ENCODE measurements at regions not wholly inside any gene's neighbourhood (a gene's known extent, or its start where the extent isn't known, plus 50 kb on each side); places are given as distances from the start of the nearest gene placed in this dataset.

DNA sequence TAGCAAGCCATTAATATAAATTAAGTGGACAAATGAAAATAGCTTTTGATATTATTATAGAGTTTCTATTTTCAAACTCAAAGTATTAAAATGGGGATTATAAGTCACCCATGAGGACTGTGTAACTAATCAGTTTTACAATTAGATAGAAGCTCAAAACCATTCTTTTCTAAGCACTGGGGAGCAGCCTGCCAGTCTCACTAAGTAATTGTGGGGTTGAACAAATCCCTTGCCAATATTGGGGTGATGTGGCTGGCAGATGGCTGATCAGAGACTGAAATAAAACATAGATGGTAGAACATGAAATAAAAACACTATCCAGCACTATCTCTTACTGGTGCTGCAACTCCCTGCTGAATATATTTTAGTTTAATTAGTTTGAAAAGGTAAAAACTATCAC, 353.2 kb downstream of the FLRT2 start:
- no peak for TF ChIP-seq HDAC6 (IDR thresholded peaks at IDR 0.05; ENCODE audit: unreplicated experiment)
- TF ChIP-seq, protein P1, sequence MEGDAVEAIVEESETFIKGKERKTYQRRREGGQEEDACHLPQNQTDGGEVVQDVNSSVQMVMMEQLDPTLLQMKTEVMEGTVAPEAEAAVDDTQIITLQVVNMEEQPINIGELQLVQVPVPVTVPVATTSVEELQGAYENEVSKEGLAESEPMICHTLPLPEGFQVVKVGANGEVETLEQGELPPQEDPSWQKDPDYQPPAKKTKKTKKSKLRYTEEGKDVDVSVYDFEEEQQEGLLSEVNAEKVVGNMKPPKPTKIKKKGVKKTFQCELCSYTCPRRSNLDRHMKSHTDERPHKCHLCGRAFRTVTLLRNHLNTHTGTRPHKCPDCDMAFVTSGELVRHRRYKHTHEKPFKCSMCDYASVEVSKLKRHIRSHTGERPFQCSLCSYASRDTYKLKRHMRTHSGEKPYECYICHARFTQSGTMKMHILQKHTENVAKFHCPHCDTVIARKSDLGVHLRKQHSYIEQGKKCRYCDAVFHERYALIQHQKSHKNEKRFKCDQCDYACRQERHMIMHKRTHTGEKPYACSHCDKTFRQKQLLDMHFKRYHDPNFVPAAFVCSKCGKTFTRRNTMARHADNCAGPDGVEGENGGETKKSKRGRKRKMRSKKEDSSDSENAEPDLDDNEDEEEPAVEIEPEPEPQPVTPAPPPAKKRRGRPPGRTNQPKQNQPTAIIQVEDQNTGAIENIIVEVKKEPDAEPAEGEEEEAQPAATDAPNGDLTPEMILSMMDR (IDR thresholded peaks at IDR 0.05 in 2 of 3, conservative IDR thresholded peaks at IDR 0.05 in 1 of 3; ENCODE audit: control insufficient read depth in 2 of 3, extremely low read depth in 1 of 3, insufficient read depth in 1 of 3, low read depth in 3 of 3, low read length in 3 of 3): no peak
- no peak for TF ChIP-seq POLR2A (IDR thresholded peaks at IDR 0.05; ENCODE audit: low read depth, low read length)
- TF ChIP-seq ASH2L (IDR thresholded peaks at IDR 0.05; ENCODE audit: borderline replicate concordance, low read depth): no peak
- no peak for TF ChIP-seq EZH2 (IDR thresholded peaks at IDR 0.05; ENCODE audit: borderline replicate concordance, control insufficient read depth, low read depth, low read length)
- no peak for TF ChIP-seq NR2C2 (IDR thresholded peaks at IDR 0.05; ENCODE audit: borderline replicate concordance, control insufficient read depth, insufficient read length, low read depth)
- TF ChIP-seq, protein P2, sequence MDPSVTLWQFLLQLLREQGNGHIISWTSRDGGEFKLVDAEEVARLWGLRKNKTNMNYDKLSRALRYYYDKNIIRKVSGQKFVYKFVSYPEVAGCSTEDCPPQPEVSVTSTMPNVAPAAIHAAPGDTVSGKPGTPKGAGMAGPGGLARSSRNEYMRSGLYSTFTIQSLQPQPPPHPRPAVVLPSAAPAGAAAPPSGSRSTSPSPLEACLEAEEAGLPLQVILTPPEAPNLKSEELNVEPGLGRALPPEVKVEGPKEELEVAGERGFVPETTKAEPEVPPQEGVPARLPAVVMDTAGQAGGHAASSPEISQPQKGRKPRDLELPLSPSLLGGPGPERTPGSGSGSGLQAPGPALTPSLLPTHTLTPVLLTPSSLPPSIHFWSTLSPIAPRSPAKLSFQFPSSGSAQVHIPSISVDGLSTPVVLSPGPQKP (IDR thresholded peaks at IDR 0.05; ENCODE audit: low read depth, low read length): no peak
